GM21737 (cell line): ENCODE measurements at regions not wholly inside any gene's neighbourhood (a gene's known extent, or its start where the extent isn't known, plus 50 kb on each side); places are given as distances from the start of the nearest gene placed in this dataset.
A peak's percentile ranks its signal among the peaks of the same experiment; 100 is the strongest.
"Not testable (repeated sequence)": the region's sequence is repeated elsewhere in the genome, so short reads cannot be mapped to it uniquely, and the experiment has no call there.

ENCODE experiments used
- ATAC-seq: cut with Tn5 transposase; IDR thresholded peaks from one replicate; pipeline ENCODE4 v1.9.1; 2021; ENCODE audit warnings: mild to moderate bottlenecking, moderate library complexity; ENCODE audit not compliant: unreplicated experiment

GRCh38 chr13:71304861-71305260 lies 562.1 kb downstream of the DACH1 start:
- ATAC-seq: no peak

- ATAC-seq: no peak
Observed at GRCh38 chr13:71303144-71303543, 563.9 kb downstream of the DACH1 start.

GRCh38 chr13:71300602-71301001 lies 566.4 kb downstream of the DACH1 start:
- ATAC-seq: no peak

- peak; percentile 19 for ATAC-seq
Observed at GRCh38 chr13:71291842-71292146, 575.2 kb downstream of the DACH1 start.

- peak; percentile 90 for ATAC-seq
Observed at GRCh38 chr13:71290963-71291841, 575.8 kb downstream of the DACH1 start.

GRCh38 chr13:71289980-71290379 lies 577.0 kb downstream of the DACH1 start:
- not testable (repeated sequence) for ATAC-seq

- no peak for ATAC-seq
Observed at GRCh38 chr13:71285700-71286099, 581.3 kb downstream of the DACH1 start.

- ATAC-seq: no peak
Observed at GRCh38 chr13:71278512-71278911, 588.5 kb downstream of the DACH1 start.

- ATAC-seq: peak; percentile 86
Observed at GRCh38 chr13:71274923-71275608, 591.9 kb downstream of the DACH1 start.

GRCh38 chr13:71261256-71261655 lies 605.7 kb downstream of the DACH1 start:
- ATAC-seq: no peak

GRCh38 chr13:71260246-71260645 lies 606.8 kb downstream of the DACH1 start:
- ATAC-seq: no peak

GRCh38 chr13:71255633-71256032 lies 611.4 kb downstream of the DACH1 start:
- no peak for ATAC-seq

- ATAC-seq: no peak
Observed at GRCh38 chr13:71254384-71254783, 612.6 kb downstream of the DACH1 start.

GRCh38 chr13:71252184-71252704 lies 614.8 kb downstream of the DACH1 start:
- no peak for ATAC-seq

GRCh38 chr13:71251292-71251951 lies 615.6 kb downstream of the DACH1 start:
- no peak for ATAC-seq

GRCh38 chr13:71249011-71249410 lies 618.0 kb downstream of the DACH1 start:
- ATAC-seq: no peak

GRCh38 chr13:71244161-71244560 lies 622.8 kb downstream of the DACH1 start:
- ATAC-seq: no peak

GRCh38 chr13:71242201-71242600 lies 624.8 kb downstream of the DACH1 start:
- no peak for ATAC-seq

- no peak for ATAC-seq
Observed at GRCh38 chr13:71240911-71241310, 626.1 kb downstream of the DACH1 start.

- no peak for ATAC-seq
Observed at GRCh38 chr13:71237332-71237731, 629.7 kb downstream of the DACH1 start.

GRCh38 chr13:71219698-71220415 lies 647.1 kb downstream of the DACH1 start:
- ATAC-seq: no peak
